IgD-negative memory B cell (primary cell): ENCODE measurements at regions not wholly inside any gene's neighbourhood (a gene's known extent, or its start where the extent isn't known, plus 50 kb on each side); places are given as distances from the start of the nearest gene placed in this dataset.
A peak's percentile ranks its signal among the peaks of the same experiment; 100 is the strongest.
"Not testable (repeated sequence)": the region's sequence is repeated elsewhere in the genome, so short reads cannot be mapped to it uniquely, and the experiment has no call there.

Experiments
- H3K27ac Mint-ChIP-seq, 3 donors: one replicate each; pipeline ENCODE4 v1.8.0; 2020 to 2022; ENCODE audit warnings: mild to moderate bottlenecking in 3 of 3, mixed read lengths in 3 of 3, moderate library complexity in 1 of 3
- H3K27me3 Mint-ChIP-seq: one replicate; pipeline ENCODE4 v1.8.0; 2021; ENCODE audit warnings: mixed read lengths
- H3K36me3 Mint-ChIP-seq: one replicate; pipeline ENCODE4 v1.8.0; 2020; ENCODE audit warnings: mild to moderate bottlenecking, mixed read lengths
- H3K4me1 Mint-ChIP-seq, 3 donors: one replicate each; pipeline ENCODE4 v1.8.0; 2020 to 2022; ENCODE audit warnings: mixed read lengths in 3 of 3, mild to moderate bottlenecking in 1 of 3
- H3K4me3 Mint-ChIP-seq, 4 donors: one replicate each; pipeline ENCODE4 v1.8.0; 2020 to 2022; ENCODE audit warnings: mild to moderate bottlenecking in 4 of 4, mixed read lengths in 4 of 4, moderate library complexity in 3 of 4
- H3K9me3 Mint-ChIP-seq, 3 donors: one replicate each; pipeline ENCODE4 v1.8.0; 2020 to 2021; ENCODE audit warnings: mixed read lengths in 3 of 3, mild to moderate bottlenecking in 1 of 3

GRCh38 chr10:3959370-3960325 lies 174.6 kb upstream of the KLF6 start:
- H3K27me3 Mint-ChIP-seq: peaks cover 2% of the 10 kb centered on the region
- peak overlapping the region in 2 of 3 donors; percentile 0 to 7 for H3K27ac Mint-ChIP-seq
- H3K36me3 Mint-ChIP-seq: peaks cover 4% of the 10 kb centered on the region
- no peaks in the 10 kb centered on the region for H3K9me3 Mint-ChIP-seq
- peaks cover 23 to 24% (median 23%) of the 10 kb centered on the region in 3 donors for H3K4me1 Mint-ChIP-seq
- H3K4me3 Mint-ChIP-seq: peak overlapping the region in 3 of 4 donors; percentile 49 to 83 (median 51)

- H3K27ac Mint-ChIP-seq: no peak overlapping the region
- H3K27me3 Mint-ChIP-seq: peaks cover 2% of the 10 kb centered on the region
- no peak overlapping the region for H3K4me3 Mint-ChIP-seq
- no peaks in the 10 kb centered on the region for H3K36me3 Mint-ChIP-seq
- peaks cover 23 to 24% (median 23%) of the 10 kb centered on the region in 3 donors for H3K4me1 Mint-ChIP-seq
- H3K9me3 Mint-ChIP-seq: peaks cover 0 to 2% (median 0%) of the 10 kb centered on the region in 3 donors
Observed at GRCh38 chr10:3958472-3958996, 173.5 kb upstream of the KLF6 start.

- Mint-ChIP-seq H3K4me1 (peaks cover 17 to 19% (median 17%) of the 10 kb centered on the region in 3 donors), H3K36me3 (no peaks in the 10 kb centered on the region), H3K4me3 (no peak overlapping the region), H3K27me3 (peaks cover 2% of the 10 kb centered on the region), H3K27ac (no peak overlapping the region), H3K9me3 (peaks cover 0 to 2% (median 0%) of the 10 kb centered on the region in 3 donors)
Observed at GRCh38 chr10:3955955-3956617, 171.1 kb upstream of the KLF6 start.

- Mint-ChIP-seq H3K4me1 (peaks cover 11 to 13% (median 11%) of the 10 kb centered on the region in 3 donors), H3K36me3 (no peaks in the 10 kb centered on the region), H3K4me3 (no peak overlapping the region), H3K9me3 (peaks cover 0 to 2% (median 0%) of the 10 kb centered on the region in 3 donors), H3K27ac (no peak overlapping the region), H3K27me3 (no peaks in the 10 kb centered on the region)
Observed at GRCh38 chr10:3955493-3955892, 170.5 kb upstream of the KLF6 start.

- H3K4me1 Mint-ChIP-seq: peaks cover 4 to 5% (median 4%) of the 10 kb centered on the region in 3 donors
- no peaks in the 10 kb centered on the region for H3K27me3 Mint-ChIP-seq
- H3K36me3 Mint-ChIP-seq: no peaks in the 10 kb centered on the region
- no peak overlapping the region for H3K4me3 Mint-ChIP-seq
- H3K27ac Mint-ChIP-seq: no peak overlapping the region
- peaks cover 0 to 2% (median 0%) of the 10 kb centered on the region in 3 donors for H3K9me3 Mint-ChIP-seq
Observed at GRCh38 chr10:3954615-3955014, 169.6 kb upstream of the KLF6 start.

GRCh38 chr10:3954007-3954406 lies 169.0 kb upstream of the KLF6 start:
- H3K4me3 Mint-ChIP-seq, H3K4me1 Mint-ChIP-seq, H3K36me3 Mint-ChIP-seq, H3K27me3 Mint-ChIP-seq, H3K9me3 Mint-ChIP-seq: not testable (repeated sequence)
- H3K27ac Mint-ChIP-seq: peak overlapping the region in 1 of 3 donors; percentile 68

- no peak overlapping the region for H3K4me3 Mint-ChIP-seq
Observed at GRCh38 chr10:3951993-3952392, 167.0 kb upstream of the KLF6 start.

GRCh38 chr10:3950676-3951275 lies 165.8 kb upstream of the KLF6 start:
- H3K27me3 Mint-ChIP-seq: no peaks in the 10 kb centered on the region
- H3K9me3 Mint-ChIP-seq: peaks cover 0 to 2% (median 0%) of the 10 kb centered on the region in 3 donors
- no peaks in the 10 kb centered on the region for H3K36me3 Mint-ChIP-seq
- peaks cover 0 to 4% (median 0%) of the 10 kb centered on the region in 3 donors for H3K4me1 Mint-ChIP-seq
- no peak overlapping the region for H3K4me3 Mint-ChIP-seq
- peak overlapping the region in 1 of 3 donors; percentile 20 for H3K27ac Mint-ChIP-seq

More at GRCh38 chr10:3951993-3952392, 167.0 kb upstream of the KLF6 start:
- Mint-ChIP-seq H3K27me3 (no peaks in the 10 kb centered on the region), H3K4me1 (peaks cover 0 to 4% (median 0%) of the 10 kb centered on the region in 3 donors), H3K9me3 (peaks cover 0 to 2% (median 0%) of the 10 kb centered on the region in 3 donors), H3K36me3 (no peaks in the 10 kb centered on the region), H3K27ac (no peak overlapping the region)

- Mint-ChIP-seq H3K27ac (no peak overlapping the region), H3K4me1 (peaks cover 0 to 4% (median 0%) of the 10 kb centered on the region in 3 donors), H3K4me3 (no peak overlapping the region), H3K9me3 (peaks cover 0 to 2% (median 0%) of the 10 kb centered on the region in 3 donors), H3K36me3 (no peaks in the 10 kb centered on the region), H3K27me3 (no peaks in the 10 kb centered on the region)
Observed at GRCh38 chr10:3949711-3950110, 164.7 kb upstream of the KLF6 start.

- H3K4me3 Mint-ChIP-seq: peak overlapping the region in 1 of 4 donors; percentile 28
- H3K4me1 Mint-ChIP-seq: peaks cover 0 to 4% (median 0%) of the 10 kb centered on the region in 3 donors
- H3K27ac Mint-ChIP-seq: peak overlapping the region in 1 of 3 donors; percentile 89
- H3K36me3 Mint-ChIP-seq: no peaks in the 10 kb centered on the region
- H3K9me3 Mint-ChIP-seq: no peaks in the 10 kb centered on the region
- H3K27me3 Mint-ChIP-seq: no peaks in the 10 kb centered on the region
Observed at GRCh38 chr10:3948843-3949242, 163.8 kb upstream of the KLF6 start.

- Mint-ChIP-seq H3K36me3 (no peaks in the 10 kb centered on the region), H3K27me3 (no peaks in the 10 kb centered on the region), H3K9me3 (no peaks in the 10 kb centered on the region), H3K27ac (no peak overlapping the region), H3K4me1 (peaks cover 0 to 4% (median 1%) of the 10 kb centered on the region in 3 donors), H3K4me3 (peak overlapping the region in 1 of 4 donors; percentile 17)
Observed at GRCh38 chr10:3946234-3947229, 161.5 kb upstream of the KLF6 start.

GRCh38 chr10:3945026-3945425 lies 160.0 kb upstream of the KLF6 start:
- Mint-ChIP-seq H3K4me3 (no peak overlapping the region), H3K27me3 (no peaks in the 10 kb centered on the region), H3K4me1 (peaks cover 0 to 4% (median 3%) of the 10 kb centered on the region in 3 donors), H3K27ac (no peak overlapping the region), H3K36me3 (peaks cover 3% of the 10 kb centered on the region), H3K9me3 (no peaks in the 10 kb centered on the region)

- Mint-ChIP-seq H3K4me3 (no peak overlapping the region), H3K27ac (no peak overlapping the region), H3K4me1 (peaks cover 0 to 4% (median 3%) of the 10 kb centered on the region in 3 donors), H3K27me3 (no peaks in the 10 kb centered on the region), H3K36me3 (peaks cover 3% of the 10 kb centered on the region), H3K9me3 (no peaks in the 10 kb centered on the region)
Observed at GRCh38 chr10:3944591-3944990, 159.6 kb upstream of the KLF6 start.
